ENCODE measurements at regions not wholly inside any gene's neighbourhood (a gene's known extent, or its start where the extent isn't known, plus 50 kb on each side); places are given as distances from the start of the nearest gene placed in this dataset.

DNA sequence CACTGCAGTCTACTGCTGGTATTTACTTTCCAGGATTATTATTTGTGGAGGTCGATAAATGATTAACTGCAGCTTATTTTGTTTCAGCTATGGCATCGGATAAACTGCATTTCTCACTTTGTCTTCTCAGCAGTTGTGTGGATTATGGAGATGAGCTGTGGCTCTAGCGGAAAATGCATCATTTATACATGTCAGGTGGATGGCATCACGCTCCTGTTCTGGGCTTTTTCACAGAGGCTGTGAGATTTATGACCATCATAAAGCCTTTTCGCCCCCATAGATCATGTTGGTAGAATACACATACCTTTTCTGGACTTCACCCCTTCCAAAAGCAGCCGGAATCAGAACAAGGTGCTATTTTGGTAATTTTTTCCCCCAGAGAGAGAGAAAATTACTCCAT lies 118.8 kb upstream of the MAGEB18 start:
- TF ChIP-seq, protein P1, sequence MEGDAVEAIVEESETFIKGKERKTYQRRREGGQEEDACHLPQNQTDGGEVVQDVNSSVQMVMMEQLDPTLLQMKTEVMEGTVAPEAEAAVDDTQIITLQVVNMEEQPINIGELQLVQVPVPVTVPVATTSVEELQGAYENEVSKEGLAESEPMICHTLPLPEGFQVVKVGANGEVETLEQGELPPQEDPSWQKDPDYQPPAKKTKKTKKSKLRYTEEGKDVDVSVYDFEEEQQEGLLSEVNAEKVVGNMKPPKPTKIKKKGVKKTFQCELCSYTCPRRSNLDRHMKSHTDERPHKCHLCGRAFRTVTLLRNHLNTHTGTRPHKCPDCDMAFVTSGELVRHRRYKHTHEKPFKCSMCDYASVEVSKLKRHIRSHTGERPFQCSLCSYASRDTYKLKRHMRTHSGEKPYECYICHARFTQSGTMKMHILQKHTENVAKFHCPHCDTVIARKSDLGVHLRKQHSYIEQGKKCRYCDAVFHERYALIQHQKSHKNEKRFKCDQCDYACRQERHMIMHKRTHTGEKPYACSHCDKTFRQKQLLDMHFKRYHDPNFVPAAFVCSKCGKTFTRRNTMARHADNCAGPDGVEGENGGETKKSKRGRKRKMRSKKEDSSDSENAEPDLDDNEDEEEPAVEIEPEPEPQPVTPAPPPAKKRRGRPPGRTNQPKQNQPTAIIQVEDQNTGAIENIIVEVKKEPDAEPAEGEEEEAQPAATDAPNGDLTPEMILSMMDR (IDR thresholded peaks at IDR 0.05 in 2 of 3, conservative IDR thresholded peaks at IDR 0.05 in 1 of 3; ENCODE audit: insufficient read depth in 2 of 3, low read depth in 1 of 3, low read length in 3 of 3) = no peak
- TF ChIP-seq, protein P2, sequence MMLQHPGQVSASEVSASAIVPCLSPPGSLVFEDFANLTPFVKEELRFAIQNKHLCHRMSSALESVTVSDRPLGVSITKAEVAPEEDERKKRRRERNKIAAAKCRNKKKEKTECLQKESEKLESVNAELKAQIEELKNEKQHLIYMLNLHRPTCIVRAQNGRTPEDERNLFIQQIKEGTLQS (IDR thresholded peaks at IDR 0.05) = no peak
- TF ChIP-seq, protein P2 (CRISPR knock-in tag; conservative IDR thresholded peaks at IDR 0.05) = no peak
- TF ChIP-seq BRCA1 (IDR thresholded peaks at IDR 0.05) (no peak), BRCA1 (CRISPR knock-in tag; IDR thresholded peaks at IDR 0.05) (no peak), YY1 (IDR thresholded peaks at IDR 0.05; ENCODE audit: borderline replicate concordance in 1 of 3, control insufficient read depth in 1 of 3, extremely low read depth in 1 of 3, insufficient read depth in 3 of 3, insufficient read length in 1 of 3, insufficient replicate concordance in 2 of 3, low read depth in 1 of 3, low read length in 2 of 3) (no peak), PURB (CRISPR knock-in tag; IDR thresholded peaks at IDR 0.05; ENCODE audit: low read depth) (no peak), PCBP2 (IDR thresholded peaks at IDR 0.05; ENCODE audit: low read depth, low read length, poor library complexity, severe bottlenecking) (no peak), PCBP1 (IDR thresholded peaks at IDR 0.05; ENCODE audit: low read depth, low read length, poor library complexity, severe bottlenecking) (no peak), POLR2A (conservative IDR thresholded peaks at IDR 0.05) (no peak), BCL6 (CRISPR knock-in tag; IDR thresholded peaks at IDR 0.05) (no peak), FOXA3 (CRISPR knock-in tag; conservative IDR thresholded peaks at IDR 0.05 in 1 of 2, IDR thresholded peaks at IDR 0.05 in 1 of 2) (no peak), TGIF2 (CRISPR knock-in tag; IDR thresholded peaks at IDR 0.05) (no peak)
- TF ChIP-seq, protein P3, sequence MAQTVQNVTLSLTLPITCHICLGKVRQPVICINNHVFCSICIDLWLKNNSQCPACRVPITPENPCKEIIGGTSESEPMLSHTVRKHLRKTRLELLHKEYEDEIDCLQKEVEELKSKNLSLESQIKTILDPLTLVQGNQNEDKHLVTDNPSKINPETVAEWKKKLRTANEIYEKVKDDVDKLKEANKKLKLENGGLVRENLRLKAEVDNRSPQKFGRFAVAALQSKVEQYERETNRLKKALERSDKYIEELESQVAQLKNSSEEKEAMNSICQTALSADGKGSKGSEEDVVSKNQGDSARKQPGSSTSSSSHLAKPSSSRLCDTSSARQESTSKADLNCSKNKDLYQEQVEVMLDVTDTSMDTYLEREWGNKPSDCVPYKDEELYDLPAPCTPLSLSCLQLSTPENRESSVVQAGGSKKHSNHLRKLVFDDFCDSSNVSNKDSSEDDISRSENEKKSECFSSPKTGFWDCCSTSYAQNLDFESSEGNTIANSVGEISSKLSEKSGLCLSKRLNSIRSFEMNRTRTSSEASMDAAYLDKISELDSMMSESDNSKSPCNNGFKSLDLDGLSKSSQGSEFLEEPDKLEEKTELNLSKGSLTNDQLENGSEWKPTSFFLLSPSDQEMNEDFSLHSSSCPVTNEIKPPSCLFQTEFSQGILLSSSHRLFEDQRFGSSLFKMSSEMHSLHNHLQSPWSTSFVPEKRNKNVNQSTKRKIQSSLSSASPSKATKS (CRISPR knock-in tag; IDR thresholded peaks at IDR 0.05) = no peak
- TF ChIP-seq, protein P4, sequence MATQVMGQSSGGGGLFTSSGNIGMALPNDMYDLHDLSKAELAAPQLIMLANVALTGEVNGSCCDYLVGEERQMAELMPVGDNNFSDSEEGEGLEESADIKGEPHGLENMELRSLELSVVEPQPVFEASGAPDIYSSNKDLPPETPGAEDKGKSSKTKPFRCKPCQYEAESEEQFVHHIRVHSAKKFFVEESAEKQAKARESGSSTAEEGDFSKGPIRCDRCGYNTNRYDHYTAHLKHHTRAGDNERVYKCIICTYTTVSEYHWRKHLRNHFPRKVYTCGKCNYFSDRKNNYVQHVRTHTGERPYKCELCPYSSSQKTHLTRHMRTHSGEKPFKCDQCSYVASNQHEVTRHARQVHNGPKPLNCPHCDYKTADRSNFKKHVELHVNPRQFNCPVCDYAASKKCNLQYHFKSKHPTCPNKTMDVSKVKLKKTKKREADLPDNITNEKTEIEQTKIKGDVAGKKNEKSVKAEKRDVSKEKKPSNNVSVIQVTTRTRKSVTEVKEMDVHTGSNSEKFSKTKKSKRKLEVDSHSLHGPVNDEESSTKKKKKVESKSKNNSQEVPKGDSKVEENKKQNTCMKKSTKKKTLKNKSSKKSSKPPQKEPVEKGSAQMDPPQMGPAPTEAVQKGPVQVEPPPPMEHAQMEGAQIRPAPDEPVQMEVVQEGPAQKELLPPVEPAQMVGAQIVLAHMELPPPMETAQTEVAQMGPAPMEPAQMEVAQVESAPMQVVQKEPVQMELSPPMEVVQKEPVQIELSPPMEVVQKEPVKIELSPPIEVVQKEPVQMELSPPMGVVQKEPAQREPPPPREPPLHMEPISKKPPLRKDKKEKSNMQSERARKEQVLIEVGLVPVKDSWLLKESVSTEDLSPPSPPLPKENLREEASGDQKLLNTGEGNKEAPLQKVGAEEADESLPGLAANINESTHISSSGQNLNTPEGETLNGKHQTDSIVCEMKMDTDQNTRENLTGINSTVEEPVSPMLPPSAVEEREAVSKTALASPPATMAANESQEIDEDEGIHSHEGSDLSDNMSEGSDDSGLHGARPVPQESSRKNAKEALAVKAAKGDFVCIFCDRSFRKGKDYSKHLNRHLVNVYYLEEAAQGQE (IDR thresholded peaks at IDR 0.05; ENCODE audit: borderline replicate concordance) = no peak
- TF ChIP-seq, protein P4 (CRISPR knock-in tag; IDR thresholded peaks at IDR 0.05; ENCODE audit: low read depth) = no peak
- TF ChIP-seq, protein P5, sequence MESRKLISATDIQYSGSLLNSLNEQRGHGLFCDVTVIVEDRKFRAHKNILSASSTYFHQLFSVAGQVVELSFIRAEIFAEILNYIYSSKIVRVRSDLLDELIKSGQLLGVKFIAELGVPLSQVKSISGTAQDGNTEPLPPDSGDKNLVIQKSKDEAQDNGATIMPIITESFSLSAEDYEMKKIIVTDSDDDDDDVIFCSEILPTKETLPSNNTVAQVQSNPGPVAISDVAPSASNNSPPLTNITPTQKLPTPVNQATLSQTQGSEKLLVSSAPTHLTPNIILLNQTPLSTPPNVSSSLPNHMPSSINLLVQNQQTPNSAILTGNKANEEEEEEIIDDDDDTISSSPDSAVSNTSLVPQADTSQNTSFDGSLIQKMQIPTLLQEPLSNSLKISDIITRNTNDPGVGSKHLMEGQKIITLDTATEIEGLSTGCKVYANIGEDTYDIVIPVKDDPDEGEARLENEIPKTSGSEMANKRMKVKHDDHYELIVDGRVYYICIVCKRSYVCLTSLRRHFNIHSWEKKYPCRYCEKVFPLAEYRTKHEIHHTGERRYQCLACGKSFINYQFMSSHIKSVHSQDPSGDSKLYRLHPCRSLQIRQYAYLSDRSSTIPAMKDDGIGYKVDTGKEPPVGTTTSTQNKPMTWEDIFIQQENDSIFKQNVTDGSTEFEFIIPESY (CRISPR knock-in tag; IDR thresholded peaks at IDR 0.05) = no peak

Data from K562 (cell line).